ENCODE measurements at regions not wholly inside any gene's neighbourhood (a gene's known extent, or its start where the extent isn't known, plus 50 kb on each side); places are given as distances from the start of the nearest gene placed in this dataset.

DNA sequence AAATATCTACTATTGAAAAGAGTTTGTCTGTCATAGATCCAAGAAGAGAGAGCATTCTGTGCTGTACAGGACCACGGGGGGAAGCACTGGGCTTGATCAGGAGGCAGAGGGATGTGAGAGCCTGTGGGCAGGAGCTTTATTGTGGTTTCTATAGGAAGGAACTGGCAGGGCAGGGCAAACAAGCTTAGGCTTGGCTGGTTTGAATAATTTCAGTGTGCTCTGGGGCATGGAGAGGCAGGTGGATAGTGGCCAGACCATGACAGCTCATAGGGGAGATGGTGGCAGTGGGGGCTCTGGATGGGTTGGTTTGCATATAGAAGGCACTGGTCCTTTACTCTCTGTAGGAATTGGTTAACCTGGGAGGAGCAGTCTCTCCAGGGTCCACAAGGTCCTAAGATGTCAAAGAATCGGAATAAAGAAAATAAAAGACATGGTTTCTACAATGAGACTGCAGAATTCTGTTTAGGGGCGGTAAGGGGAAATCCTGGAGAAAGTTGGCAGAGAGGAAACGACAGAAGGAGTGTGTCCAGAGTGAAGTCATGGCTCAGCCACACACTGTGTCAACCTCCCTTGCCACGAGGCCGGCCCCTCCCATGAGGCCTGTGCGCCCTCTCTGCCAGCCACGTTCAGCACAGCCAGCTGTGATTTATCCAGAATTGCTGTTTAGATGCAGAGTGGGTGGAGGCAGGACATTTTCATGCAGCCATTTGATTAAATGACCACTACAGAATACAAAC lies 81.7 kb upstream of the PGBD5 start:
- TF ChIP-seq, protein P1, sequence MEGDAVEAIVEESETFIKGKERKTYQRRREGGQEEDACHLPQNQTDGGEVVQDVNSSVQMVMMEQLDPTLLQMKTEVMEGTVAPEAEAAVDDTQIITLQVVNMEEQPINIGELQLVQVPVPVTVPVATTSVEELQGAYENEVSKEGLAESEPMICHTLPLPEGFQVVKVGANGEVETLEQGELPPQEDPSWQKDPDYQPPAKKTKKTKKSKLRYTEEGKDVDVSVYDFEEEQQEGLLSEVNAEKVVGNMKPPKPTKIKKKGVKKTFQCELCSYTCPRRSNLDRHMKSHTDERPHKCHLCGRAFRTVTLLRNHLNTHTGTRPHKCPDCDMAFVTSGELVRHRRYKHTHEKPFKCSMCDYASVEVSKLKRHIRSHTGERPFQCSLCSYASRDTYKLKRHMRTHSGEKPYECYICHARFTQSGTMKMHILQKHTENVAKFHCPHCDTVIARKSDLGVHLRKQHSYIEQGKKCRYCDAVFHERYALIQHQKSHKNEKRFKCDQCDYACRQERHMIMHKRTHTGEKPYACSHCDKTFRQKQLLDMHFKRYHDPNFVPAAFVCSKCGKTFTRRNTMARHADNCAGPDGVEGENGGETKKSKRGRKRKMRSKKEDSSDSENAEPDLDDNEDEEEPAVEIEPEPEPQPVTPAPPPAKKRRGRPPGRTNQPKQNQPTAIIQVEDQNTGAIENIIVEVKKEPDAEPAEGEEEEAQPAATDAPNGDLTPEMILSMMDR (conservative IDR thresholded peaks at IDR 0.05; ENCODE audit: low read depth, low read length): no peak
- no peak for TF ChIP-seq RFX5 (IDR thresholded peaks at IDR 0.05; ENCODE audit: low read depth, low read length)
- no peak for TF ChIP-seq POLR2A (IDR thresholded peaks at IDR 0.05; ENCODE audit: low read depth, low read length)
- TF ChIP-seq FOS (IDR thresholded peaks at IDR 0.05; ENCODE audit: low read depth, low read length): no peak
- no peak for TF ChIP-seq RAD21 (IDR thresholded peaks at IDR 0.05; ENCODE audit: low read length)
- TF ChIP-seq RCOR1 (IDR thresholded peaks at IDR 0.05; ENCODE audit: insufficient replicate concordance, low read length): no peak
- TF ChIP-seq BHLHE40 (IDR thresholded peaks at IDR 0.05; ENCODE audit: low read depth, low read length): no peak
- no peak for TF ChIP-seq SMC3 (IDR thresholded peaks at IDR 0.05; ENCODE audit: low read depth, low read length)
